ENCODE measurements at regions not wholly inside any gene's neighbourhood (a gene's known extent, or its start where the extent isn't known, plus 50 kb on each side); places are given as distances from the start of the nearest gene placed in this dataset.
"Not testable (repeated sequence)": the region's sequence is repeated elsewhere in the genome, so short reads cannot be mapped to it uniquely, and the experiment has no call there.

- DNase-seq (ENCODE audit: low read depth in 4 of 4, low spot score in 3 of 4): no peak
These were observed 1140.4 kb downstream of the RPIA start for GRCh38 chr2:89831641-89832498.

GRCh38 chr2:89833116-89833779 is 1141.8 kb downstream of the RPIA start:
- no peak for DNase-seq (ENCODE audit: low read depth in 4 of 4, low spot score in 3 of 4)

DNA sequence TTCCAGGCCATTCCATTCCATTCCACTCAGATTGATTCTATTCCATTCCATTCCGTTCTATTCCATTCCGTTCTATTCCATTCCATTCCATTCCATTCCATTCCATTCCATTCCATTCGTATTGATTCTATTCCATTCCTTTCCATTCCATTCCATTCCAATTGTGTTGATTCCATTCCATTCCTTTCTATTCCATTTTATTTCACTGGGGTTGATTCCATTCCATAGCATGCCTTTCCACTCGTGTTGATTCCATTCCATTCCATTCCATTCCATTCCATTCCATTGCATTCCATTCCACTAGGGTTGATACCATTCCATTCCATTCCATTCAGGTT is 1142.3 kb downstream of the RPIA start:
- DNase-seq (ENCODE audit: low read depth in 4 of 4, low spot score in 3 of 4): no peak

- DNase-seq (ENCODE audit: low read depth in 4 of 4, low spot score in 3 of 4): no peak
These were observed 1142.8 kb downstream of the RPIA start for GRCh38 chr2:89834306-89834705.

GRCh38 chr2:89836326-89836725 is 1144.9 kb downstream of the RPIA start:
- peak in 1 of 4 donors; percentile 31 for DNase-seq (ENCODE audit: low read depth in 4 of 4, low spot score in 3 of 4)

- DNase-seq (ENCODE audit: low read depth in 4 of 4, low spot score in 3 of 4): no peak
These were observed 1146.6 kb downstream of the RPIA start for GRCh38 chr2:89837962-89838625.

- not testable (repeated sequence) for DNase-seq (ENCODE audit: low read depth in 4 of 4, low spot score in 3 of 4)
These were observed 1148.7 kb downstream of the RPIA start for GRCh38 chr2:89840175-89840574.

GRCh38 chr2:89840781-89841475 is 1149.5 kb downstream of the RPIA start:
- DNase-seq (ENCODE audit: low read depth in 4 of 4, low spot score in 3 of 4): not testable (repeated sequence)

DNA sequence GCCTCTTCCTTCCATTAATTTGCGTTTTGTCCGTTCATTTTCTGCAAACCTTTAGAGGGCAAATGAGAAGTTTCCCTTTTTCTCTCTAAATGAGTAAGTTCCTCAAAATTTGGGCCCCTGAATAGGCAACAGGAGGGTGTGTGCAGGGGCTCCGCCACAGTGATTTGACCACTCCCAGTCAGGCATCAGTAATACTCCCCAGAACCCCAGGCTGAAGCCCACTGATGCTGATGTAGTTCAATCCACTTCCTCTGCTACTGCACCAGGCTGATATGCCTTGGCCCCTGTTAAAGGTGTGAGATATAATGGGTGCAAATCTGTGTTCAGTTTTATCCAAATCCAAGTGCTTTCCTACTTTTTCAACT is 1150.0 kb downstream of the RPIA start:
- no peak for DNase-seq (ENCODE audit: low read depth in 4 of 4, low spot score in 3 of 4)

- no peak for DNase-seq (ENCODE audit: low read depth in 4 of 4, low spot score in 3 of 4)
These were observed 1150.9 kb downstream of the RPIA start for GRCh38 chr2:89842180-89842908.

DNA sequence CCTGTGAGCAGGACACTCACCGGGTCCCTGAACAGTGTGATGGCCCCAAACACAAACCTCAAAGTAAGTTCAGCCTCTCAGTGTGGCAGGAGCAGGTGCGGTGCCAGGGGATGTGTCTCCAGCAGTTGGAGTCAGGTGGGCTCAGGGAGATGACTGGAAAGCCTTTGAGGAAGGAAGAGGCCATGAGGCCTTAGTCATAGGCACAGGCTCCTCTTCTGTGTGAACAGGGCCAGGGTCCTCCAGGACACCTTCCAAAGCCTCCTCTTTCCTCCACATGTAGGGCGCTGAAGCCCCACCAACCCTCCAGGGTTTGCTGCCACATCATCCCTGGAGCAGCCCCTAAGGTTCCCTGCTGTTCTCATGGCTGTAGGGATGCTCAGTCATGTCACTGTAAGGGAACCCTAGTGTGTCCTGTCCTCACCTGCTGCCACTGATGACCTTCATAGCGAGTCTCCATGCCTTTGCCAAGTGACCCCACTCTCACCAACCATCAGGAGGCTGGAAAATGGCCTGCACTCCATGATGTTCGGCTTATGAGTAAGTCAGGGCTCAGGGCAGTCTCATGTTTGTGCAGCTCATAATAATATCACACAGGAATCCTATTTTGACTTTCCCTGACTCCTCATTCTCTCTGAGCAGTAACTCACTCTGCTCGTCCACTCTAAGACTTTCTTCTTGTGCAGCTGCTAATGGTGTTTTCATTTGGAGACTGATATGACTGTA is 1152.9 kb downstream of the RPIA start:
- DNase-seq (ENCODE audit: low read depth in 4 of 4, low spot score in 3 of 4): no peak

GRCh38 chr2:89845532-89845931 is 1154.1 kb downstream of the RPIA start:
- no peak for DNase-seq (ENCODE audit: low read depth in 4 of 4, low spot score in 3 of 4)

- no peak for DNase-seq (ENCODE audit: low read depth in 4 of 4, low spot score in 3 of 4)
These were observed 1156.6 kb downstream of the RPIA start for GRCh38 chr2:89848114-89848513.

DNA sequence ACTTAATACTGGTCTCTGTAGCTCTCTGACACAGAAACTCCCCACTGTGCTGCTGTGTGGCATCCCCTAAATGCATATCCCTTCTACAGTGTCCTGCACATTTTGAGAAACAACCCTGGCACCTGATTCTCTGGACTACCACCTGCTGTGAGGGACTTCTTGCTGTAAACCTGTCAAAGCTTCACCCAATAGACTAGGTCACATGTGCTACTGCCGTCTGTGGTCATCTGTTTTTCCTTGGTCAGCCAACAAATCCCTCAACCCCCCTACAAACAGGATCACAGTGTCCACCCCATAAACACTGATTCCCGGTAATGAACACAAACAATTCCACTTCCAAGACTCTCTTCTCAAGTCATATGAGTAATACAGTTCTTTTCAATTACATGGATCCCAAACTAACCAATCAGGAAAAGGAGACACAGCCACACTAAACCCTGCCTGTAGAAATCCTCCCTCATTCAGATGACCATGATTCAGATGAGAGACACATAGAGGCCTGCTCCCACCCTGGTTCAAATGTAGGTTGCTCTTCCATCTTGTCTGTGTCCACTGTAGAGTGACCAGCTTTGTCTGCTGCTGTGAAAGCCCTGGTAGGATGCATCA is 1157.4 kb downstream of the RPIA start:
- DNase-seq (ENCODE audit: low read depth in 4 of 4, low spot score in 3 of 4): no peak

- DNase-seq (ENCODE audit: low read depth in 4 of 4, low spot score in 3 of 4): no peak
These were observed 1158.3 kb downstream of the RPIA start for GRCh38 chr2:89849731-89850130.

- no peak for DNase-seq (ENCODE audit: low read depth in 4 of 4, low spot score in 3 of 4)
These were observed 1159.0 kb downstream of the RPIA start for GRCh38 chr2:89850481-89850880.

DNA sequence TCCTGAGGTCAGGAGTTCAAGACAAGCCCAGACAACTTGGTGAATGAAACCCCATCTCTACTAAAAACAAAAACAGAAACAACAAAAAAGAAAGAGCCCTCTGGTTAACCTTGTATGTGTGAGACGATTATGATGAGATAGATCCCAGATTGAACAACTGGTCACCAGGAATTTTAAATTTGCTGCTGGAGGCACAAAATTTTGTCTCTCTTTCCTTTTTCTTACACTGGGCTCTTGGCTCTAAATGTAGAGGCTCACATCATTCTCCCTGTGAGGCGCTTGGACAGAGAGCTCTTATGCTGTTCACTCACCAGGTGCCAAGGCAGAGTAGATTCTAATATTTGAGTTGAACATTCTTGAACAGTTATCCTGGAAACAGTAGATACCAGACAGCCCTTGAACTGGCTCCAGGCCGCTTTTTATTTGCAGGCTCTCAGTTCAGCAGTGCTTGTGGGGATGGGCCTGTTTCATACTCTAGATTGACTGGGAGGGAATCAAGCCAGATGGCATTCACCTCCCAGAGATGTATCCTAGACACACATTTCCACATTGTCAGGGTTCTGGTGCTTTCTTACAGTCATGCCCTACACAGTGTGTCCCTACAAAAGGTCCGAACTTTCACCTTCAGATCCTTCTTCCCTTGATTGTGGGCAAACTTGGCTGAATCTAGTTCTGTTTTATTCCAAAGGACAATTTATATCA is 1159.6 kb downstream of the RPIA start:
- no peak for DNase-seq (ENCODE audit: low read depth in 4 of 4, low spot score in 3 of 4)

GRCh38 chr2:89851583-89851905 is 1160.1 kb downstream of the RPIA start:
- no peak for DNase-seq (ENCODE audit: low read depth in 4 of 4, low spot score in 3 of 4)

GRCh38 chr2:89853427-89853826 is 1162.0 kb downstream of the RPIA start:
- DNase-seq (ENCODE audit: low read depth in 4 of 4, low spot score in 3 of 4): not testable (repeated sequence)

Measured in left renal pelvis (tissue), 4 donors.